Neural cell (in vitro differentiated cells): ENCODE measurements at regions not wholly inside any gene's neighbourhood (a gene's known extent, or its start where the extent isn't known, plus 50 kb on each side); places are given as distances from the start of the nearest gene placed in this dataset.

Experiments
- H2AFZ ChIP-seq: fragments of 200-600, 300-800 bp; sonication (generic), shearing (Covaris generic); 2 replicates; pipeline ENCODE4 v1.6.0; 2014; ENCODE audit warnings: low read depth, mild to moderate bottlenecking, antibody characterized with exemption, low read length, moderate library complexity
- H3F3A ChIP-seq: fragments of 200-600 bp; shearing (Covaris generic); 2 replicates; pipeline ENCODE4 v1.6.1; 2016; ENCODE audit warnings: mild to moderate bottlenecking, moderate library complexity, mixed read lengths, antibody characterized with exemption, low read length; ENCODE audit not compliant: insufficient read depth, poor library complexity, severe bottlenecking
- H3K27ac ChIP-seq: fragments of 200-600, 300-800 bp; sonication (generic), shearing (Covaris generic); 2 replicates; pipeline ENCODE4 v1.5.1; 2014; ENCODE audit warnings: mild to moderate bottlenecking, low read length, moderate library complexity
- H3K27me3 ChIP-seq: fragments of 300-800, 200-600 bp; sonication (generic), shearing (Covaris generic); 2 replicates; pipeline ENCODE4 v1.6.0; 2014; ENCODE audit warnings: mild to moderate bottlenecking, low read depth, low read length, moderate library complexity; ENCODE audit not compliant: insufficient read depth
- H3K36me3 ChIP-seq: fragments of 300-800, 200-600 bp; sonication (generic), shearing (Covaris generic); 2 replicates; pipeline ENCODE4 v1.5.1; 2014; ENCODE audit warnings: mild to moderate bottlenecking, antibody characterized with exemption, low read length, moderate library complexity; ENCODE audit not compliant: insufficient read depth
- H3K4me2 ChIP-seq: fragments of 300-800, 200-600 bp; sonication (generic), shearing (Covaris generic); 2 replicates; pipeline ENCODE4 v1.6.0; 2014; ENCODE audit warnings: mild to moderate bottlenecking, low read length
- H3K4me3 ChIP-seq: fragments of 300-800, 200-600 bp; sonication (generic), shearing (Covaris generic); 2 replicates; pipeline ENCODE4 v1.5.1; 2014; ENCODE audit warnings: mild to moderate bottlenecking, low read length, moderate library complexity
- H3K79me2 ChIP-seq: fragments of 200-600 bp; shearing (Covaris generic); replicated peaks from 2 replicates; pipeline ENCODE4 v1.6.0; 2014; ENCODE audit warnings: mild to moderate bottlenecking, low read length, moderate library complexity; ENCODE audit not compliant: insufficient read depth
- H3K9ac ChIP-seq: fragments of 300-800, 200-600 bp; sonication (generic), shearing (Covaris generic); 2 replicates; pipeline ENCODE4 v1.6.1; 2016; ENCODE audit warnings: mild to moderate bottlenecking, low read length, mixed read lengths
- H3K9me2 ChIP-seq: fragments of 200-600 bp; shearing (Covaris generic); 2 replicates; pipeline ENCODE4 v1.6.1; 2016; ENCODE audit warnings: mild to moderate bottlenecking, low read length, mixed read lengths; ENCODE audit not compliant: insufficient read depth
- H3K9me3 ChIP-seq: fragments of 200-600, 300-800 bp; sonication (generic), shearing (Covaris generic); 2 replicates; pipeline ENCODE4 v1.6.1; 2016; ENCODE audit warnings: mild to moderate bottlenecking, mixed run types, low read length, moderate library complexity, mixed read lengths
- H4K20me1 ChIP-seq: fragments of 200-600 bp; shearing (Covaris generic); 2 replicates; pipeline ENCODE4 v1.6.1; 2016; ENCODE audit warnings: mild to moderate bottlenecking, mixed run types; ENCODE audit not compliant: insufficient read depth
- CTCF ChIP-seq: fragments of 450-650 bp; IDR thresholded peaks from 2 replicates; pipeline ENCODE4 v1.5.1; 2014; ENCODE audit warnings: antibody characterized with exemption, mild to moderate bottlenecking, moderate library complexity; ENCODE audit not compliant: poor library complexity, severe bottlenecking
- EP300 ChIP-seq: fragments of 450-650 bp; conservative IDR thresholded peaks from 2 replicates; pipeline ENCODE4 v1.6.1; 2014; ENCODE audit warnings: antibody characterized with exemption, mild to moderate bottlenecking, moderate library complexity; ENCODE audit not compliant: poor library complexity, severe bottlenecking
- EZH2 ChIP-seq: fragments of 200-600, 300-800 bp; shearing (Covaris generic), sonication (generic); IDR thresholded peaks from 2 replicates; pipeline ENCODE4 v1.6.1; 2014; ENCODE audit warnings: antibody characterized with exemption, low read length, borderline replicate concordance, mild to moderate bottlenecking; ENCODE audit not compliant: insufficient read depth, poor library complexity, severe bottlenecking
- MXI1 ChIP-seq: fragments of 450-650 bp; conservative IDR thresholded peaks from 2 replicates; pipeline ENCODE4 v1.6.1; 2014; ENCODE audit warnings: antibody characterized with exemption, mild to moderate bottlenecking; ENCODE audit not compliant: poor library complexity, severe bottlenecking
- POLR2AphosphoS5 ChIP-seq: IDR thresholded peaks from 2 replicates; pipeline ENCODE4 v1.6.1; 2012
- RAD21 ChIP-seq: fragments of 450-650 bp; conservative IDR thresholded peaks from 2 replicates; pipeline ENCODE4 v1.6.1; 2014; ENCODE audit warnings: antibody characterized with exemption, mild to moderate bottlenecking, moderate library complexity
- REST ChIP-seq: IDR thresholded peaks from 2 replicates; pipeline ENCODE4 v1.6.1; 2012; ENCODE audit warnings: borderline replicate concordance
- SMC3 ChIP-seq: fragments of 450-650 bp; conservative IDR thresholded peaks from 2 replicates; pipeline ENCODE4 v1.6.1; 2014; ENCODE audit warnings: antibody characterized with exemption, mild to moderate bottlenecking, moderate library complexity; ENCODE audit not compliant: poor library complexity
- TAF1 ChIP-seq: IDR thresholded peaks from 2 replicates; pipeline ENCODE4 v1.6.1; 2012; ENCODE audit warnings: low read depth

- Histone ChIP-seq H3K9ac (no peak overlapping the region), H3K27me3 (no peaks in the 10 kb centered on the region), H3F3A (no peaks in the 10 kb centered on the region), H3K4me2 (no peak overlapping the region), H3K4me3 (no peak overlapping the region), H3K9me2 (no peaks in the 10 kb centered on the region), H3K9me3 (no peaks in the 10 kb centered on the region), H3K27ac (no peak overlapping the region), H3K36me3 (no peaks in the 10 kb centered on the region), H4K20me1 (no peaks in the 10 kb centered on the region), H3K79me2 (no peaks in the 10 kb centered on the region), H2AFZ (no peak overlapping the region)
- no peak for TF ChIP-seq TAF1
- TF ChIP-seq RAD21: no peak
- no peak for TF ChIP-seq POLR2AphosphoS5
- TF ChIP-seq EZH2: no peak
- TF ChIP-seq EP300: no peak
- no peak for TF ChIP-seq CTCF
- TF ChIP-seq MXI1: no peak
- TF ChIP-seq REST: no peak
- no peak for TF ChIP-seq SMC3
Observed at GRCh38 chr5:105953616-105954015, 1717.1 kb downstream of the EFNA5 start.

- Histone ChIP-seq H3K27ac (no peak overlapping the region), H3K4me3 (no peak overlapping the region), H3K9ac (no peak overlapping the region), H3K9me3 (no peaks in the 10 kb centered on the region), H3K36me3 (no peaks in the 10 kb centered on the region), H4K20me1 (no peaks in the 10 kb centered on the region), H3K27me3 (no peaks in the 10 kb centered on the region), H3K9me2 (no peaks in the 10 kb centered on the region), H3F3A (no peaks in the 10 kb centered on the region), H3K4me2 (no peak overlapping the region), H2AFZ (no peak overlapping the region), H3K79me2 (no peaks in the 10 kb centered on the region)
- TF ChIP-seq REST (peak; percentile 37), POLR2AphosphoS5 (peak; percentile 96), RAD21 (peak; percentile 15), EP300 (peak; percentile 98), MXI1 (no peak), EZH2 (no peak)
Observed at GRCh38 chr5:105952875-105953274, 1717.9 kb downstream of the EFNA5 start.
